Ovary (tissue), 7 donors: ENCODE measurements at regions not wholly inside any gene's neighbourhood (a gene's known extent, or its start where the extent isn't known, plus 50 kb on each side); places are given as distances from the start of the nearest gene placed in this dataset.

Source experiments
- DNase-seq, 5 donors: peaks; one replicate each; pipeline ENCODE4 v3.0.0-alpha.2; 2019 to 2020
- H3K27ac ChIP-seq, 2 donors: fragments of 200-600 bp; one replicate each; pipeline versions ENCODE4 v1.5.1 to v1.8.0; 2019 to 2022
- H3K27me3 ChIP-seq: fragments of 200-600 bp; one replicate; pipeline ENCODE4 v1.8.0; 2022
- H3K36me3 ChIP-seq: fragments of 200-600 bp; sonication (generic); one replicate; pipeline ENCODE4 v1.5.1; 2019
- H3K4me1 ChIP-seq: one replicate; pipeline ENCODE4 v1.8.1; 2013; ENCODE audit warnings: mild to moderate bottlenecking, moderate library complexity; ENCODE audit not compliant: insufficient read depth
- H3K4me3 ChIP-seq: fragments of 200-600 bp; sonication (generic); one replicate; pipeline ENCODE4 v1.5.1; 2017
- H3K9me3 ChIP-seq, 2 donors: fragments of 200-600 bp in 1 of 2; sonication (generic) in 1 of 2; one replicate each; pipeline versions ENCODE4 v1.5.1 to v1.8.1; 2013 to 2019; ENCODE audit warnings: mild to moderate bottlenecking in 1 of 2, moderate library complexity in 1 of 2
- EP300 ChIP-seq: sonication (generic); formaldehyde crosslinking; IDR thresholded peaks from one replicate; pipeline ENCODE4 v1.6.1; 2017; ENCODE audit warnings: antibody characterized with exemption
- POLR2A ChIP-seq: fragments of 450-650 bp; IDR thresholded peaks from one replicate; pipeline ENCODE4 v1.6.1; 2017; ENCODE audit warnings: antibody characterized with exemption, mild to moderate bottlenecking, moderate library complexity
- WGBS, 3 donors: extraction: QIAGEN DNeasy Blood & Tissue Kit in 1 of 3; methylation state at CpG; one replicate each; pipeline versions ENCODE4 v1.1.5 to v1.1.7; 2013 to 2017; 5-methylcytosine and 5-hydroxymethylcytosine counted together
- intact Hi-C, 4 donors: fragments of 100-400 bp; cut with DNase I; formaldehyde crosslinking; loops; one replicate each; pipeline versions ENCODE4 v1.11.0 to v1.15.1; 2022 to 2023
- TF ChIP-seq, protein P1 (sequence below), 3 donors: fragments of 450-650 bp in 2 of 3; fragments of 200-600 bp in 1 of 3; IDR thresholded peaks; one replicate each; pipeline versions ENCODE4 v1.5.1 to v1.8.0; 2016 to 2022; ENCODE audit warnings: antibody characterized with exemption in 3 of 3, mild to moderate bottlenecking in 1 of 3
- donor health status: DM: no; HTN: no; CAD: no; lungs with moderate emphysema.
- donor health status: DM: no; HTN: no; CAD: no.
- donor health status: Bipolar disorder and iron deficiency.
- donor health status: DM: no; HTN: no; CAD: no.
- donor health status: DM: yes; HTN: yes; CAD: no.

DNA sequence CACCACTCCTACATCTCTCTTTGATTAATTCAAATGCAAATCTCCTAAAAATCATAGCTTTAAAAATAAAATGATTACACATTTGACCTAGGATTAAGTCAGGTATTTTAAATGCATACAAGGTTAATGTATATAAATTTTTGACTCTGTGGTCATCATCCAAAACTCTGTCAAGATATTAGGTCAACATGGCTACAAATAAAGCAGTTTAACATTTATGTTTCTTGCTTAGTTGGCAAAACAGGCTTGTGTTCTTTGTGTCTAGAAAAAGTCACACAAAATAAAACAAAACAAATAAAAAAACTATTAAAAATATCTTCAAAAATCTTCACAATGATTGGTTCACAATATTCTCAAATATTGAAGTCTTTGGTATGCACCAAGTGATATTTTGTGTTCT, 473.2 kb downstream of the LRFN5 start:
- TF ChIP-seq, protein P1, sequence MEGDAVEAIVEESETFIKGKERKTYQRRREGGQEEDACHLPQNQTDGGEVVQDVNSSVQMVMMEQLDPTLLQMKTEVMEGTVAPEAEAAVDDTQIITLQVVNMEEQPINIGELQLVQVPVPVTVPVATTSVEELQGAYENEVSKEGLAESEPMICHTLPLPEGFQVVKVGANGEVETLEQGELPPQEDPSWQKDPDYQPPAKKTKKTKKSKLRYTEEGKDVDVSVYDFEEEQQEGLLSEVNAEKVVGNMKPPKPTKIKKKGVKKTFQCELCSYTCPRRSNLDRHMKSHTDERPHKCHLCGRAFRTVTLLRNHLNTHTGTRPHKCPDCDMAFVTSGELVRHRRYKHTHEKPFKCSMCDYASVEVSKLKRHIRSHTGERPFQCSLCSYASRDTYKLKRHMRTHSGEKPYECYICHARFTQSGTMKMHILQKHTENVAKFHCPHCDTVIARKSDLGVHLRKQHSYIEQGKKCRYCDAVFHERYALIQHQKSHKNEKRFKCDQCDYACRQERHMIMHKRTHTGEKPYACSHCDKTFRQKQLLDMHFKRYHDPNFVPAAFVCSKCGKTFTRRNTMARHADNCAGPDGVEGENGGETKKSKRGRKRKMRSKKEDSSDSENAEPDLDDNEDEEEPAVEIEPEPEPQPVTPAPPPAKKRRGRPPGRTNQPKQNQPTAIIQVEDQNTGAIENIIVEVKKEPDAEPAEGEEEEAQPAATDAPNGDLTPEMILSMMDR (IDR thresholded peaks at IDR 0.05): no peak
- TF ChIP-seq EP300 (no peak), POLR2A (no peak)
- no peaks in the 10 kb centered on the region for H3K4me1 ChIP-seq
- no peaks in the 10 kb centered on the region for H3K27me3 ChIP-seq
- H3K9me3 ChIP-seq: no peaks in the 10 kb centered on the region
- no peak for DNase-seq
- no peak overlapping the region for H3K27ac ChIP-seq
- intact Hi-C loops: no loop called here
- H3K4me3 ChIP-seq: no peak overlapping the region
- H3K36me3 ChIP-seq: no peaks in the 10 kb centered on the region

GRCh38 chr14:42078345-42078744, 471.7 kb downstream of the LRFN5 start:
- no peaks in the 10 kb centered on the region for H3K4me1 ChIP-seq
- H3K9me3 ChIP-seq: no peaks in the 10 kb centered on the region
- DNase-seq: no peak
- 49 to 50% (median 49%) methylated on average over 2 of the region's 2 CpGs for whole genome bisulfite sequencing, 3 donors
- H3K27me3 ChIP-seq: no peaks in the 10 kb centered on the region
- no peak overlapping the region for H3K27ac ChIP-seq
- TF ChIP-seq, protein P1 (IDR thresholded peaks at IDR 0.05): no peak
- no peak for TF ChIP-seq EP300
- no peak for TF ChIP-seq POLR2A
- intact Hi-C loops: no loop called here
- H3K36me3 ChIP-seq: no peaks in the 10 kb centered on the region
- H3K4me3 ChIP-seq: no peak overlapping the region

- H3K36me3 ChIP-seq: no peaks in the 10 kb centered on the region
- intact Hi-C loops: no loop called here
- WGBS, 3 donors: 86 to 90% (median 89%) methylated on average over 3 of the region's 3 CpGs
- no peak for TF ChIP-seq EP300
- TF ChIP-seq, protein P1 (IDR thresholded peaks at IDR 0.05): no peak
- TF ChIP-seq POLR2A: no peak
- H3K27me3 ChIP-seq: no peaks in the 10 kb centered on the region
- no peaks in the 10 kb centered on the region for H3K4me1 ChIP-seq
- H3K4me3 ChIP-seq: no peak overlapping the region
- DNase-seq: no peak
- H3K9me3 ChIP-seq: no peaks in the 10 kb centered on the region
- H3K27ac ChIP-seq: no peak overlapping the region
Measured at GRCh38 chr14:42070031-42070430, 463.4 kb downstream of the LRFN5 start.

DNA sequence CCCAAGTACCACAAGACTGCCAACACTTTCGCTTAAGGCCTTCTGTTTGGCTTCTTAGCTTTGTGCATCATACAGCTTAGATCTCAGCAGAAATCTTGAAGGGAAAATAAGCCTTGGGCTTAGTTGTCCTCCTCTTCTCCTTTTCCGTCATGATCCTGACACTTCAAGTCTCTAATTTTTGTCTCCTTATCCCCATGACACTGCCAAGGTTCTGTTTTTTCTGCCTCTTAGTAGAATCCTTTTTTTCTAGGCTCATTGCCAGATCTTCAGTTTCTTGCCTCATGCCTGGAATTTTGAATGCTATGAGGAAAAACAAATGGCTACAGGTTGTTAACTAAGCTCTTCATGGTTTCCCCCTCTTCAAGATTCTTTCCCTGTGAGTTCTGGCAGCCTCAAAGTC, 450.4 kb downstream of the LRFN5 start:
- Histone ChIP-seq H3K27me3 (no peaks in the 10 kb centered on the region), H3K9me3 (no peaks in the 10 kb centered on the region), H3K27ac (no peak overlapping the region), H3K4me3 (no peak overlapping the region), H3K36me3 (no peaks in the 10 kb centered on the region), H3K4me1 (no peaks in the 10 kb centered on the region)
- TF ChIP-seq EP300: no peak
- TF ChIP-seq POLR2A: no peak
- TF ChIP-seq, protein P1 (IDR thresholded peaks at IDR 0.05): no peak
- intact Hi-C loops: no loop called here
- WGBS, 3 donors: 29 to 56% (median 53%) methylated on average over 2 of the region's 2 CpGs
- no peak for DNase-seq
